OCI-LY1 (cell line): ENCODE measurements at regions not wholly inside any gene's neighbourhood (a gene's known extent, or its start where the extent isn't known, plus 50 kb on each side); places are given as distances from the start of the nearest gene placed in this dataset.

Source experiments
- CTCF ChIP-seq: fragments of 200-600 bp; sonication (generic), shearing (Covaris generic); IDR thresholded peaks from 2 replicates; pipeline ENCODE4 v1.5.1; 2017; ENCODE audit warnings: mild to moderate bottlenecking, antibody characterized with exemption, low read length, moderate library complexity, mixed read lengths
- EZH2 ChIP-seq: fragments of 200-600 bp; sonication (generic), shearing (Covaris generic); IDR thresholded peaks from 2 replicates; pipeline ENCODE4 v1.8.0; 2017; ENCODE audit warnings: borderline replicate concordance, mixed run types, mild to moderate bottlenecking, antibody characterized with exemption, low read length, moderate library complexity, mixed read lengths

DNA sequence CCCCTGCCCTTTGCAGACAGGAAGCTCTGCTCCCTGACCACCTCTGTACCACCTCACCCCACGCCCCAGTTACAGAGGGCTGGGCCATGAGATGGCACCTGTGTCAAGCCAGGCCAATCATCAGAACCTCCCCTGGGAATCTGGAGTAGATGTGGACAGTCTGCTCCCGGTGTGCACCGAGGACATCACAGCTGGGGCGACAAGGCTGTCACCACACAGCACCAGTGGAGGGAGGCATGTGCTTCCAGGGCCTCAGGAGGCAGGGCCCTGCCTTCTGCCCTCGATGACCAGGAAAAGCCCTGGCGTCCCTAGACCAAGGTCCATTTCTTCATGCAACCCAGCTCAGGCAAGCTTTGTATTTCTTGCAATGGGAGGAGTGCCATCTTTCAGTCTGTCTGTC lies 309.5 kb downstream of the CTTN start:
- TF ChIP-seq CTCF, result no peak
- no peak for TF ChIP-seq EZH2
